Caco-2 (cell line): ENCODE measurements at regions not wholly inside any gene's neighbourhood (a gene's known extent, or its start where the extent isn't known, plus 50 kb on each side); places are given as distances from the start of the nearest gene placed in this dataset.

Experiments used
- BruUV-seq: library from RNA; stranded (reverse); fragments of 400-500 nt; replicated peaks from 2 replicates; lab custom pipeline; 2021; lab: Mats Ljungman, UMichigan
- CTCF ChIA-PET: fragments of 300-600 bp; sonication (Branson Sonifier 250); formaldehyde crosslinking; loops from one replicate; lab custom pipeline; 2022; ENCODE audit warnings: antibody characterized with exemption; lab: Charles Lee
- POLR2A ChIA-PET: fragments of 300-600 bp; sonication (Branson Sonifier 250); formaldehyde crosslinking; loops from one replicate; lab custom pipeline; 2022; ENCODE audit warnings: antibody characterized with exemption; lab: Charles Lee
- DNase-seq, 2 experiments: peaks; one replicate each; pipeline versions ENCODE4 v3.0.0 to v3.0.0-alpha.2; 2020 to 2022
- H3K27me3 ChIP-seq: replicated peaks from 2 replicates; pipeline ENCODE4 v1.6.0; 2011; ENCODE audit warnings: low read length; ENCODE audit not compliant: control insufficient read depth, insufficient read depth
- H3K36me3 ChIP-seq: 2 replicates; pipeline ENCODE4 v1.5.1; 2011; ENCODE audit warnings: low read length; ENCODE audit not compliant: control insufficient read depth, insufficient read depth
- H3K4me1 ChIP-seq: fragments of 250-450 bp; sonication (Bioruptor Pico); 2 replicates; pipeline ENCODE4 v1.5.1; 2020; ENCODE audit warnings: mild to moderate bottlenecking
- H3K4me3 ChIP-seq: 2 replicates; pipeline ENCODE4 v1.5.1; 2011; ENCODE audit warnings: low read depth, mild to moderate bottlenecking, control low read depth, low read length
- H3K9me3 ChIP-seq: fragments of 250-450 bp; sonication (Bioruptor Pico); 2 replicates; pipeline ENCODE4 v1.5.1; 2020; ENCODE audit warnings: mild to moderate bottlenecking, moderate library complexity
- H3K27ac Mint-ChIP-seq: one replicate; pipeline ENCODE4 v1.8.0; 2022; ENCODE audit warnings: mixed read lengths; ENCODE audit not compliant: unreplicated experiment
- H3K27me3 Mint-ChIP-seq: one replicate; pipeline ENCODE4 v1.8.0; 2022; ENCODE audit warnings: mixed read lengths; ENCODE audit not compliant: insufficient read depth, unreplicated experiment
- H3K36me3 Mint-ChIP-seq: one replicate; pipeline ENCODE4 v1.8.0; 2022; ENCODE audit warnings: mild to moderate bottlenecking, mixed read lengths; ENCODE audit not compliant: insufficient read depth, unreplicated experiment
- H3K4me1 Mint-ChIP-seq: one replicate; pipeline ENCODE4 v1.8.0; 2022; ENCODE audit warnings: low read depth, mixed read lengths; ENCODE audit not compliant: unreplicated experiment
- H3K4me3 Mint-ChIP-seq: one replicate; pipeline ENCODE4 v1.8.0; 2022; ENCODE audit warnings: mild to moderate bottlenecking, moderate library complexity, mixed read lengths; ENCODE audit not compliant: unreplicated experiment
- H3K9me3 Mint-ChIP-seq: one replicate; pipeline ENCODE4 v1.8.0; 2022; ENCODE audit warnings: mixed read lengths; ENCODE audit not compliant: unreplicated experiment
- intact Hi-C: fragments of 100-400 bp; cut with micrococcal nuclease; formaldehyde crosslinking; loops from one replicate; pipeline ENCODE4 v1.10.0; 2022; ENCODE audit not compliant: unreplicated experiment
- TF ChIP-seq, protein P1 (sequence below), 2 experiments: fragments of 200-600 bp in 1 of 2; IDR thresholded peaks; 1 replicate in 1 of 2; 2 replicates in 1 of 2; pipeline versions ENCODE4 v1.5.1 to v1.8.0; 2011 to 2022; ENCODE audit warnings: antibody characterized with exemption in 1 of 2, control low read depth in 1 of 2, inconsistent platforms in 1 of 2, low read depth in 1 of 2, low read length in 1 of 2, mild to moderate bottlenecking in 1 of 2, moderate library complexity in 1 of 2; ENCODE audit not compliant: insufficient read depth in 1 of 2, severe bottlenecking in 1 of 2, unreplicated experiment in 1 of 2

- Mint-ChIP-seq H3K27ac (no peak overlapping the region), H3K9me3 (no peaks in the 10 kb centered on the region), H3K36me3 (no peaks in the 10 kb centered on the region), H3K4me1 (no peaks in the 10 kb centered on the region), H3K4me3 (no peak overlapping the region), H3K27me3 (peaks cover 12% of the 10 kb centered on the region)
- BruUV-seq = no TSS peak
- POLR2A ChIA-PET = no interaction called here
- no peak for DNase-seq
- TF ChIP-seq, protein P1, sequence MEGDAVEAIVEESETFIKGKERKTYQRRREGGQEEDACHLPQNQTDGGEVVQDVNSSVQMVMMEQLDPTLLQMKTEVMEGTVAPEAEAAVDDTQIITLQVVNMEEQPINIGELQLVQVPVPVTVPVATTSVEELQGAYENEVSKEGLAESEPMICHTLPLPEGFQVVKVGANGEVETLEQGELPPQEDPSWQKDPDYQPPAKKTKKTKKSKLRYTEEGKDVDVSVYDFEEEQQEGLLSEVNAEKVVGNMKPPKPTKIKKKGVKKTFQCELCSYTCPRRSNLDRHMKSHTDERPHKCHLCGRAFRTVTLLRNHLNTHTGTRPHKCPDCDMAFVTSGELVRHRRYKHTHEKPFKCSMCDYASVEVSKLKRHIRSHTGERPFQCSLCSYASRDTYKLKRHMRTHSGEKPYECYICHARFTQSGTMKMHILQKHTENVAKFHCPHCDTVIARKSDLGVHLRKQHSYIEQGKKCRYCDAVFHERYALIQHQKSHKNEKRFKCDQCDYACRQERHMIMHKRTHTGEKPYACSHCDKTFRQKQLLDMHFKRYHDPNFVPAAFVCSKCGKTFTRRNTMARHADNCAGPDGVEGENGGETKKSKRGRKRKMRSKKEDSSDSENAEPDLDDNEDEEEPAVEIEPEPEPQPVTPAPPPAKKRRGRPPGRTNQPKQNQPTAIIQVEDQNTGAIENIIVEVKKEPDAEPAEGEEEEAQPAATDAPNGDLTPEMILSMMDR (IDR thresholded peaks at IDR 0.05; ENCODE audit: insufficient read depth in 1 of 2, low read depth in 1 of 2, low read length in 1 of 2, severe bottlenecking in 1 of 2, unreplicated experiment in 1 of 2) = no peak
- H3K9me3 ChIP-seq = no peaks in the 10 kb centered on the region
- no peaks in the 10 kb centered on the region for H3K36me3 ChIP-seq
- H3K27me3 ChIP-seq = no peaks in the 10 kb centered on the region
- CTCF ChIA-PET = no interaction called here
- intact Hi-C loops = no loop called here
- H3K4me1 ChIP-seq = no peaks in the 10 kb centered on the region
- no peak overlapping the region for H3K4me3 ChIP-seq
Measured at GRCh38 chr5:159750226-159750625, 166.1 kb upstream of the ADRA1B start.

DNA sequence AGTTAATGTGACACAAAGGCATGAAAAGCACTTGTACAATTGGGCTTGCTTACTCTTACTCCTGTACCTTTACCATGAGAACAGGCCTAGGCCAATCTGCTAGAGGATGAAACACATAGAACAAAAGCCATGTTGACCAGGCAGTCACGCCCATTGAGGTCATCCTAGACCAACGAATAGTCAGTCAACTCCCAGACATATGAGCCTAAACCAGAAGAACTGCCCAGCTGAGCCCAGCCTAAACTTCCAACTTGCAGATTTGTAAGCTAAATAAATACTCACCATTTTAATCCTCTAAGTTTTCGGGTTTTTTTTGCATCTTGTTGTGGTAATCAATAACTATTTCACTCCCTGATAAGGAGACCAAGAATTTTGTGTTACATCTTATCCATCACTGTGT, 164.8 kb upstream of the ADRA1B start:
- ChIA-PET POLR2A (no interaction called here), CTCF (no interaction called here)
- Histone ChIP-seq H3K4me1 (no peaks in the 10 kb centered on the region), H3K4me3 (no peak overlapping the region), H3K36me3 (no peaks in the 10 kb centered on the region), H3K27me3 (no peaks in the 10 kb centered on the region), H3K9me3 (no peaks in the 10 kb centered on the region)
- Mint-ChIP-seq H3K27me3 (peaks cover 12% of the 10 kb centered on the region), H3K27ac (no peak overlapping the region), H3K4me3 (no peak overlapping the region), H3K36me3 (no peaks in the 10 kb centered on the region), H3K4me1 (no peaks in the 10 kb centered on the region), H3K9me3 (no peaks in the 10 kb centered on the region)
- TF ChIP-seq, protein P1 (IDR thresholded peaks at IDR 0.05; ENCODE audit: insufficient read depth in 1 of 2, low read depth in 1 of 2, low read length in 1 of 2, severe bottlenecking in 1 of 2, unreplicated experiment in 1 of 2) = no peak
- DNase-seq = no peak
- intact Hi-C loops = no loop called here
- no TSS peak for BruUV-seq

DNA sequence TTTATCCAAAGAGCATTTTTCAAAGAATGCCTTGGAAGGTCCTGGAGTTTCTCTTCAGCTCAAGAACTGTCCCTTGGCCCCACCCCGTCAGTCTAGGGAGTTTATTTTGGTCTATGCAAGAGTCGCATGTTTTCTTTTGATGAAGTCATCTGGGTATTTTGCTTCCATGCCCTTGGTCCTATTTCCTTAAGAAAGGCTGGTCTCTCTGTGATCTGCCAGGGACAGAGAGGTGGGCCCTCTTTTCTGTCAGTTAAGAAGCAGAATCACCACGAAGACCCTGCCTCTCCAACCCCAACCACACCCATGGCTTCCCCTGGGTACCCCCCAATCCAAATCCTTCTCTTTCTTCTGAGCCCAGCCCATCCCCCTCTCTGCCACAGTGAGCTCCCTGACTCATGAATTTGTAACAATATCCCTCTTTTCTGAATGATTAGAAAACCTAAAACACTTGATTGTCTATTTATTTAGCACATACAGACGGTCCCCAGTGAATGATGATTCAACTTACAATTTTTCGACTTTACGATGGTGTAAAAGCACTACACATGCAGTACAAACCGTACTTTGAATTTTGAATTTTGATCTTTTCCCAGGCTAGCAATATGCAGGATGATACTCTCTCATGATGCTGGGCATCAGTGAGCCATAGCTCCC, 163.5 kb upstream of the ADRA1B start:
- no peak overlapping the region for H3K27ac Mint-ChIP-seq
- no peak overlapping the region for H3K4me3 ChIP-seq
- no peak overlapping the region for H3K4me3 Mint-ChIP-seq
- DNase-seq = no peak
- no peaks in the 10 kb centered on the region for H3K4me1 ChIP-seq
- ChIA-PET CTCF (no interaction called here), POLR2A (no interaction called here)
- BruUV-seq = no TSS peak
- peaks cover 12% of the 10 kb centered on the region for H3K27me3 Mint-ChIP-seq
- H3K4me1 Mint-ChIP-seq = no peaks in the 10 kb centered on the region
- no peaks in the 10 kb centered on the region for H3K36me3 Mint-ChIP-seq
- no peaks in the 10 kb centered on the region for H3K36me3 ChIP-seq
- H3K9me3 Mint-ChIP-seq = no peaks in the 10 kb centered on the region
- H3K9me3 ChIP-seq = no peaks in the 10 kb centered on the region
- TF ChIP-seq, protein P1 (IDR thresholded peaks at IDR 0.05; ENCODE audit: insufficient read depth in 1 of 2, low read depth in 1 of 2, low read length in 1 of 2, severe bottlenecking in 1 of 2, unreplicated experiment in 1 of 2) = no peak
- H3K27me3 ChIP-seq = no peaks in the 10 kb centered on the region
- intact Hi-C loops = no loop called here
